HG03025 (cell line): ENCODE measurements at regions not wholly inside any gene's neighbourhood (a gene's known extent, or its start where the extent isn't known, plus 50 kb on each side); places are given as distances from the start of the nearest gene placed in this dataset.

Experiments used
- ATAC-seq: cut with Tn5 transposase; IDR thresholded peaks from one replicate; pipeline ENCODE4 v1.9.1; 2021; ENCODE audit warnings: mild to moderate bottlenecking, moderate library complexity; ENCODE audit not compliant: unreplicated experiment, low FRiP score

DNA sequence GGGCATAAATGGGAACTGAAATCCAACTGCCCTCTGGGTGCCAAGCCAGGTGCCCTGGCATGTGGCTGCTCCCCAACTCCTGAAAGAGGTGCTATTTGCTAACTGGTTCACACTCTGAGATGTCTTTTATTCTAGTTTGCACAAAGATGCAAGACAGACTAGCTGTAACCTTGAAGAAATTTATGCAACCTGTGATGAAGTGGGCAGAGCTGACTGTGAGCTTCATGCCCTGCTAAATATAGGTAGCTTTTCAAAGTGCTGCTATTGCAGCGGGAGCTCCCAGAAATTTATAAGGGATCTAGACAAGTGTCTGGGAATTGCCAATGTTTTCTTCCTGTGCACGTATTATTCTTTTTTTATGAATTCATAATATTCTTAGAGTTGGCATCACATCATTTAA lies 517.5 kb downstream of the RNF144B start:
- ATAC-seq: no peak

DNA sequence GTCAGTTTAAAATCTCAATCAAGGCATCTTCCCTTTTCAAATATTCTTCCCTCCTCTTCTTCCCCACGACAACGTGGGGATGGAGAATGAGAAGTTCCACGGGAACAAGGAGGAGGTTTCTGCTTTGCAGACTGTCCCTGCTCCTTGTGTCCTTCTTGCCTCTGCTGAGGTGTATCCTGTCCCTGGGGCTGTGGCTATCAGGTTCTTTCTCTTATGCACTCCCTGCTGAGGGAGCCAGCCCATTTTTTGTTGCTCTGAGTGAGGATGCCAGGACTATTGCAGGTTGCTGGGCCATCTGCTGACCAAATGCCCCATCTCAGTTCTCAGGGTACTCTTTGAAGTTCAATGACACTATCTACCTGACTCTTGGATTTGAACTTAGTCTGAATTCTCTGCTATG lies 533.6 kb downstream of the RNF144B start:
- ATAC-seq: no peak

DNA sequence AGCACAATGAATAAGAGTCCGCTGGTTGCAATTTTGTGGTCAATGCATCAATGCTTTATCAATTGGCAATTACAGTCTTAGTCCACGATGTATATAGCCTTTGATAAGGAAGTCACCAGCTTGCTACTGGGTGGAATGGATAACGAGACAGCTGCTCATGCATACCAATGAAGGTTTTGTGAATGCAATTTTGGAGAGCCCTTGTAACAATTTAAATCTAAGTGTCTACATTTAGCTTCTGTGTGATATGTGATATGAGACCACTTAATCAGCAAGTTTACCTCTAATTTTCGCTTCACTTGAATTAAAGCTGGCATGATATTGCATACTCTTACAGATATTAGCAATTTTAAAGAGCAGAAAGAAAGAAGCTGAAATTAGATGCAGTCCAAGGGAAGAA lies 543.9 kb downstream of the RNF144B start:
- ATAC-seq: no peak

DNA sequence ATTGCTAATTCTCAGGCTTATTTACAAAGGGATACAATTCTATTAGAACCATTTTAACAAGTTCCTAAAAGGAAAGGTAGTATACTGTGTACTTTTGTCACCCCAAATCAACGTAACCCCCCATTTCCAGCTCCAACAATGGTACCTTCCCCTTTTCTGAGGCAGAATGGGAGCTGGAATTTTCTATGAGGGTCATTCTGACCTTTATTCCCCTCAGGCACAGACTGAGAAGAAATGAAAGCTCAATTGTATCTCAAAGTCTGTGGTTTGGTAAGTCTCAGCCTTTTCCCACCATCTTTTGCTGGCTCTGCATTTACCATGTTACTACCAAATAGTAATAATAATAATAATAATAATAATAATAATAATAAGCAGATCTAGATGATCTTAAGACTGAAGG lies 571.0 kb downstream of the RNF144B start:
- ATAC-seq: no peak

DNA sequence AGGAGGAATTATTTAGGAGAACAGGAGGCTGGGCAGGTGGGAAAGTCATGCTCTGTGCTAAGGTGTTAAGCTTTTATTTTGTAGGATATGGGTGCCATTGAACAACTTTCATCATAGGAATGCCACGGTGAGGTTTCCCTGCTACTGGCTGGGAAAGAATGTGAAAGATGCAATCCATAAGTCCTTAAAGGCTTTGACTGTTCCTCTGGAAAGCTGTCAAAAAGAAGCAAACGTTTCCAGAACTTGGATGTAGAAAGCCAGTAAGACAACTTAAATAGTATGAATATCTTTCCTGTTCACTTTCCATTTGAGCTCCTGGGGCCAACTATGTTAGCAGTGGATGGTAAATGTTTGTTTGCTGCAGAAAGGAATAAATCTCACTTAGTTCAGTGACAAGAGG lies 574.4 kb downstream of the RNF144B start:
- no peak for ATAC-seq

DNA sequence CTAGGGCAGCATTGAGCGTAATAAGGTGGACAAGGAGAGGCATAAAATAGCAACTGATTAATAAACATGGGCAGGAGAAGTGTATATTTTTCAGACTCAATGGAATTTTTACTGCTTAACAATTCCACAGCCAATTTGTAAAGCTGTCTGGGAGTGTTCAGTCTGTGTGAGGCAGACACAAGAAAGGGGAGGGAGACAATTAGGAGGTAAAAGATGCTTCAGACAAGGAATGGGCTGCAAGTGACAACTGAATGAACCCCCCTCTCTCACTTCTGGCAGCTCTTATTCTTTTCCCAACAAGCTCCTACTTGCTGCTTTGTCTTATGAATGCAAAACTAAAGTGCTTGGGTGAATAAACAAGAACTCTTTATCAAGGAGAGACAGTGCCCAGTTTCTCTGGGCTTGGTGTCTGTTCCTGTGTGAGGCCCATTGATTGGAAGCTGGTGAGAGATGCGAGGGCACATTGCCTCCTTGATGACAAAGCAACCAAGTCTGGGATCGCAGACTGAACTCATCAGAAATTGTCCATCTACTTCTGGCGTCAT lies 575.3 kb downstream of the RNF144B start:
- no peak for ATAC-seq

DNA sequence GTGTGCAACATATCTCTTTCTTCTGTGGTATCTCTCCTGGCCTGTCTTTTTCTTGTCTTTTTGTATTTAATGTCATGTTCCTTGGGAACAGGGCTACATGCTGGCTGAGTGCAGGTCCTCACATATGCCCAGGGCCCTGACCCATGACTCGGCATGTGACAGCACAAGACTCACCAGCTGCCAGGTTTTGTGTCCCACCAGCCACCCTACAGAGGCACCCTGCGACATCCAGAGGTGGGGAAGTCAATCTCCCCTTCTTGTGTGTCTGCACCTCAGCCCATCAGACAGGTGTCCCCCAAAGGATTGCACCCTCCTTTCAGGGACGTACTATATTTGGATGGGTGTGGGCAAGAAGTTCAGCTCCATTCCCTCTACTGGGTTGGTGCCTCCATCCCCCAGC lies 576.3 kb downstream of the RNF144B start:
- no peak for ATAC-seq

DNA sequence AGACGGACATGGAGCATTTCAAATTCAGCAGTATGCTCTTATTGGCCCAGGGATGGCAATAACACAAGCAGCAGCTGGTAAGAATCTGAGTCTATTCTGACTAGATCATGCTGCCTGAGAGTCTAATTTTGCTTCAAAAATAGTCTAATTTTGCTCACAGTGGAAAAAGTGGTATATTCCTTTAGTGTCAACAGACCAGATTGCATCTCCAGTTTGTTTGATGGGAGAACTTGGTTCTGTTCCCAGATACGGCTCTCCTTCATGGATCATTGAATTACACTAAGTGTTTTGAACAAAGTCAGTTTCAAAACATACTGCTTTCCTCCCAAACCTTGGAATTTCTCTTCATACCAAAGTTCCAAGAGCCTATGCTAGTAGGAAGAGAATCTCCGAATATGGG lies 586.1 kb downstream of the RNF144B start:
- no peak for ATAC-seq

DNA sequence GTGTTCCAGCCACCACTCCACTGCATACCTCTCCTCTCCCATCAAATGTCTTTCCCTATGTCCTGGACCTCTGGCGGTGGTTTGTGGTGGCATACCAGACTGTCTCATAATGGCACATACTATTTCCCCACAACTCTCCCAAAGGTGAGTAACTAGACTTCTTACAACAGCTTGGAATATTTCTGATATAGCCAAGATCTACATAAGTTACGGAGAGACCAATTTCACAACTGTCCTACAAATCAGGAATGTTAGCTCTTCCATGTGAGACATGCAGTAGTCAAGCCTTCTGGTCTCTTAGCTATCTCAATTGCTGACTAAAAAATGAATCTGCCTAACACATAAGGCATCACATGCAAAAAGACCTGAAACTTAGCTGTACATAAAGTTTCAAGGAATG lies 588.9 kb downstream of the RNF144B start:
- no peak for ATAC-seq

DNA sequence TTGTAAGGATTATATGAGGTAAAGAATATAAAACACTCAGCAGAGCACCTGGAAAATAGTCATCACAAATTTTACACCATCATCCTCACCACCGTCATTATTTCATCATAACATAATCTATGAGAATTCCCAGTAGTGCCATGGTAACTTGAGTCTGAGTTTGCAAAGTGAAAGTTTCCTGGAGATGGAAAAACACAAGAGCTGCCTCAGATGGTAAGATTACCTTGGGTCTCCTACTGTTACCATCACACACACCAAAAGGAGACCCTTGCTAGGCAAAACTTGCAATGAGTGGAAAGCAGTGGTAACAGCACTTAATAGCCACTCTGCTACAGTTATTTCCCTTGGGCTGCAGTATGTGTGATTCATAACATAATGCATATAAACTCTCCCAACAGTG lies 589.8 kb downstream of the RNF144B start:
- ATAC-seq: no peak

DNA sequence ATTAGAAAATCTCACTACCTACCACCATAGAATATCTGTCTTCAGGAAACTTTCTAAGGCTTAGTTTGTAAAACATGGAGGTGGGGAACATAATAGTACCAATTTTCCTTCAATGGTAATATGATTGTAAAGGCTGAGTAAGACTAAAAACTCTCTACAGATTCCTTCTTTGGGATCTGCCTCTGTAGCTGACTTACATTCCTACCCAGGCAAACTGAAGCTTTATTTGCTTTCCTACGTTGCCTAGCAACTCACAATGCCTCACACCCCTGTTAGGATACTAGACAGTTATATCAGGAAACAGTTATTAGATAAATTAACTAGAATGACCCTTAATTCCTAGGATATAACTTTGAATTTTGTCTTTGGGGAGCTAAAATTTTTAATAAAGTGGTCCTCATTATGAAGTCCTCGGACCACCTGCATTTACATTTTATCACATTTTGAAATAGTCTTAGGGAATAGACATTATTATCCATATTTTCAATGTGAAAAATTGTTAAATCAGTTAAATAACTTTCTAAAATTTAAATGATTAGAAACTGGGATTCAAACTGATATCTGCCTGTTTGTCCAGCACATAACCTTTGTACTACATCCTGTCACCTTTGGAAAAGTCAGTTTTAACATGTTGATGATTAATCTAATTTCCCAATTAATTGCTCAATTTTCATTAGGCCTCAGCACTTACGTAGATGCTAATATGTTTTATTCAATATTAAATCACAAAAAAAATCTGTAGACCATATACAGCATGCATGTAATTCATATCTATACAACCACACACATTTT lies 591.4 kb downstream of the RNF144B start:
- no peak for ATAC-seq

DNA sequence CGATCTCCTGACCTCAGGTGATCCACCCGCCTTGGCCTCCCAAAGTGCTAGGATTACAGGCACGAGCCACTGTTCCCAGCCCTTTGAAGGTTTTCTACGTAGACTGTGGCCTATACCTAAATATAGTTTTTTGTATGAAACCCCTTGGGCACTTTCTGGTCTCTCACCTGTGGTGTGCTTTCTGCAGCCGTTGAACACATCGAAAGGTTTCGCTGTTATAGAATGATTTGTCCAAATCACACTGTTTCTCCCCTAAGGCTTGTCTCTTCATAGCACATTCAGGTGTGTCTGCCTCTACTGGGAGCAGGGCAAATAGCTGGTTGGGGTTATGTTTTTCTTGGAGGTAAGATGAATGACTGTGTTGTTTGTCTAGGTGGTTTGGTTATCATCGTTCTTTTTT lies 597.9 kb downstream of the RNF144B start:
- no peak for ATAC-seq

DNA sequence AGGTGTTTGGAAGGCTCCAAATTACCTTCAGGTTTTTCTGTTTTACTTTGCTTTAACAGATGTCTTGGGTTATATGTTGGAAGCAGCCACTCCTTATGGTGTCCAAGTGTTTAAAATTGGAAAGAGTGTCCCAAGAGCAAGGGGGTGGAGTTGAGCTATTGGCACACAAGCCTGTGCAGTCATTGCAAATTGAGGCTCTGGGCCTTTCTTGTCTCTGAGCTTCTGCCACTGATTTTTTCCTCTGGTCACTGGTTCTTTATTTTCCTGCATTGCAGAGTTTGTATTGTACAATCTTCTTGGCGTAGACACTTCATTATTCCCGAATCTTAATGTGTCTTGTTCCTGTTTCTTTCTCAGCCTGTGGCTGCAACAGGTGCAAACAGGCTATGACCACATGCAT lies 598.8 kb downstream of the RNF144B start:
- no peak for ATAC-seq

DNA sequence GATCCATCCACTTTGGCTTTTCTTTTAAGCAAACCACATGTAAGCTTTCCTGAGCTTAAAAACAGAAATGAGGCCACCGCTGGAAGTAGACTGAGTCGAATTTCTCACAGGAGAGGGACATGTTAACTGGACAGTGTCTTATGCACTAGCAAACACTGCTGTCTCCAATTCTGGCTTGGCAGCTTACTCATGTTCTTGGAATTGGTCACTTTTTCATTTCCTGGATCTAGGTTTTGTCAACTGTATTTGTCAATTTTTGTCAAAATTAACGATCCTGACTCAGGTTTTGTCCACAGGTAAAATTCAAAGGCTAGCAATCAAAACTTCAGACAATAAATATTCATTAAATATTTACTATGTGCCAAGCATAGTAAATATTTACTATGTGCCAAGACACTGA lies 601.5 kb downstream of the RNF144B start:
- no peak for ATAC-seq

DNA sequence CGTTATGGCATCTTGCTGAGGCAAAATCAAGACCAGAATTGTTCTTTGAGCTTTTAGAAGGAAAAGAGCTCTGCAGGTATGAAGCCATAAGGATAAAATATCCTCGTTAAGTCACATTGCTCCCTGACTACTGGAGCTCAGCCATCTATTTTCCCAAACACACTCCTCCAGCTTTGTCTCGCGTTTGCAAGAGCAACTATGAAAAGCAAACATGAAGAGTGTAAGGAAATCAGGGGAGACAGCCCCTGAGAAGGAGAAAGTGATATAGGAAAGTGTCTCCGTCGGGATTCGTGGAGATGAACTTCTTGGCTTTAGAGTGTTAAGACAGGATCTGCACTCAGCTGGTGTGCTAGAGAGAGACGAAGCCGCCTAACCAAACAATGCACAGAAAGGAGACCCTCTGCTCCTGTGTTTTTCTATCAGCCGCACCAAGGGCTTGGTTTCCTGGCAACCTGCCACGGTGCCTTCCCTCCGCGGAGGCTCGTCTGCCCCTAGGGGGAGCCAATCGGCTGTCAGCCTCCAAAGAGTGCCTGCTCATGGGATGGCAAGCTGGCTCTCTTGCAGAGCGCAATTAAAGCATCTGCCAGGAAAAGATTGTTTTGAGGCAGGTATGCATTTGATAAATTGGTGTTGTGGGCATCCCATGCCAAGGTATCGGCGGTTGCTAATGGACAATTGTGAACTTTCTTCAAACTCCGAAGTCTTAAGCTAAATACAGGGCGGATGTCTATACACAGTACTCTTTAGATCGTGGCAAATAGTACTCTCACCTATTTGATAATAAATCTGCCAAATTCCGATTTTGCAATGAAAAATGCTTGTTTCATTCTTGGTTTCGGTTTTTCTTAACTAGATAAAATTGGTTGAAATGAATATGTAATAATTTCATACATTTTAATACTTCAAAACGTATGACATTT lies 603.2 kb downstream of the RNF144B start:
- peak; percentile 71 for ATAC-seq

DNA sequence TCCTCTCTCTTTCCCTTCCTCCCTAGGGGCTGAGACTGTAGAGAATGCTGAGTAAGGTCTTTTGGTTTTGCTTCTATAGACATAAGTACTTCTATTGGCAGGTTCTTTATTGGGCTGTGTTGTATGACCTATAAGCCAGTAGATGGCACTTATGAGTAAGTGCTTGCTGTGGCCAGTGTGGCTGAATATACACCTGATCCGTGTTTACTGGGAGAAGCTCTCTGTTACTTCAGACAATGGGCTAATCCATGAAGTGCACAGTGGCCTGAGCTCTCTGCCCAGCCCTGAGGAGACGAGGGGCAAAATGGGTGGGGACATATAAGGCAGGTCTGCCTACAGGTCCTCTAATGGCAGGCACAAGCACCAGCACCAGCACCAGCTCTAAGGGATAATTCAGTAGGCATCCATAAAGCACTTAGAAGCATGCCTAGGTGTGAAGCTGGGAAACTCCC lies 610.3 kb downstream of the RNF144B start:
- ATAC-seq: peak; percentile 78

DNA sequence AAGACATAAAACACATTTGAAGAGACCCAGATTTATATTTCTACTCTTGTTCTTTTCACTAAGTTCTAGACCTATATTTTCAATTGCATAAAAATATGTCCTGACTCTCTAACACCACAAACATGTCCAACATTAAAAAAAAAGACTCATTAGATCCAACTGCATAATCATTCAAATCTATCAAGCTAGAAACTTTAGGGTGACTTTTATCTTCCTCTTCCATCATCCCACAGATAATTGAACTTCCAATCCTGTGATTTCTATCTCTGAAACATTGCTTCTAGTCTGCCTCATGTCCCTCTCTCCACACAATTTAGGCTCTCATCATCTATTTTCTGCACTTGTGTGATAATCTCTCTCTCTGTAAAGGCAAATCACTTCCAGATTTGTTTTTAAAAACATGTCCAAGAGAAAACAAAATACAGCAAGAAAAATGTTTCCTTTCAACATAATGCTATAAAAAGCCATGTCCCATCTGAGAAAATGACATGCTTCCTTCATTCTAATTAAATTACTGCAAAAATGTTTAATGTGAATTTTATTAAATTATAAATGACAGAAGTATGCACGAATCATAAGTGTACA lies 615.9 kb downstream of the RNF144B start:
- ATAC-seq: no peak

DNA sequence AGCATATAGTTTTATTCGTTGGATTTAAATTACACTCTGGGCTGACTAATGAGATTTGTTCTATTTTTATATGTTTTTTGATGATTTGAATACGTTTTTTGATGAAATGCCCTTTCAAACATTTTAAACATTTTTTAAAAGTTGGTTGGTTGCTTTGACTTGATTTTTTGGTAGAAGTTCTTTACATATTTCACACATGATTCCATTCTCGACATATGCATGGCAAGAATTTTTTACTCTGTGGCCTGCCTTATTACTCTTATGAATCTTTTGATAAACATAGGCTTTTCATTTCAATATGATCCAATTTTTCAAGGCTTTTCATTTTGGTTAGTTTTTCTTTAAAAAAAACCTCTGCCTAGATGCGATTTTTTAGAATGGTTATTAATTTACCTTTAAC lies 617.0 kb downstream of the RNF144B start:
- ATAC-seq: no peak

DNA sequence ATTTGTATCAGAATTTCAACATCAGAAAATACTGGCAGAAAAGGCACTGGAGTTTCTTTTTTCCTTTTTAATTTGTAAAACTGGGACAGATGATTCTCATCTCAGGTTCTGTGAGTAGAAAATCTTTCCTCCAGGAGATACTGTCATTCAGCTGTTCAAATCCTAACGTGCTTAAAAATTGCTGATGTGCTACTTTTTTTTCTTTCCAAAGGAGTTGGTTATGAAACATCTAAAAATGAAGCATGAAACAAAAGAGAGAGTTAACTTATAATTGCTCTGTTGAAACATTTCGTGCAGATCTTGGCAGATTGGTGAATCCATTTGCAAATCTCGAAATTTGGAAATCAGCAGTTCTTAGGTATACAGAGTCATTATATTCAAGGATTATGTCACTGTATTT lies 622.6 kb downstream of the RNF144B start:
- ATAC-seq: no peak

DNA sequence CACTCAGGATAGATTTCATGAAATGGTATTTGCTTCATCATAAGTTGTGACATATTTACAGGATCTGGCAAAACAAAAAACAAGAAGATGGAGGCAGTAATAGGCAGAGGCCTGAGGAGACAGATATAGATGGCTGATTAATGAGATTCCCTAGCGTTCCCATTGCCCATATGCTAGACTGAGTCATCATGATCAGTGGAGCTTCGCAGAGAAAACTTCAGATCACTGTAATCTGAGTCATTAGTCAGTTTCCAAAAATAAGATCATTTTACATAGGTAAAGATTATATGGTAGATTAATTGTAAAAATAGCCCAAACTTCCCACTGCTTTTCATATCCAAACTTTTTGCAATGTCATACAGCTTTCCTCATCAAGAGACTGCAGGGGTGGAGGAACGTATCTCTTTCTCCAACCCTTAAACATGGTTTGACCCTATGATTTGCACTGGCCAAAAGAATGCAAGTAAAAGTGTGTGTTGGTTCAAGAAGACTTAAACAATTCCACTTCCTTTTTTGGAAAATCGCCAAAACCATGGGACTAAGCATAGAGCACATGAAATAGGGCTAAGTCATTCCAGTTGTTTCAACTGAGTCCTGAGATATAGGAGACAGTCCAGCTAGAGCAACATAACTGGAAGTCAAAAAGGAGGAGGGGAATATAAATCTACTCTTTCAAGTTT lies 626.0 kb downstream of the RNF144B start:
- no peak for ATAC-seq
